Mucosa of descending colon (tissue), 3 donors: ENCODE measurements at regions not wholly inside any gene's neighbourhood (a gene's known extent, or its start where the extent isn't known, plus 50 kb on each side); places are given as distances from the start of the nearest gene placed in this dataset.

Experiments
- ATAC-seq: fragments of 200-7000 bp; cut with Tn5 transposase; one replicate; pipeline ENCODE4 v1.9.1; 2020; ENCODE audit warnings: mild to moderate bottlenecking, moderate library complexity
- DNase-seq, 3 donors: peaks; one replicate each; pipeline ENCODE4 v3.0.0-alpha.2; 2020
- H3K36me3 ChIP-seq: fragments of 200-600 bp; one replicate; pipeline ENCODE4 v1.8.0; 2021; ENCODE audit warnings: low read depth, mild to moderate bottlenecking
- H3K4me1 ChIP-seq: fragments of 200-600 bp; one replicate; pipeline ENCODE4 v1.8.0; 2021; ENCODE audit warnings: low read depth, mild to moderate bottlenecking
- H3K4me3 ChIP-seq: fragments of 200-600 bp; one replicate; pipeline ENCODE4 v1.8.0; 2021; ENCODE audit warnings: mild to moderate bottlenecking
- H3K9me3 ChIP-seq: fragments of 200-600 bp; one replicate; pipeline ENCODE4 v1.8.0; 2021; ENCODE audit warnings: mild to moderate bottlenecking
- intact Hi-C, 2 donors: fragments of 100-400 bp; cut with DNase I in 1 of 2; cut with micrococcal nuclease in 1 of 2; formaldehyde crosslinking; loops; one replicate each; pipeline versions ENCODE4 v1.11.0 to v1.11.1; 2022; cut with DNase I, micrococcal nuclease
- TF ChIP-seq, protein P1 (sequence below): fragments of 200-600 bp; IDR thresholded peaks from one replicate; pipeline ENCODE4 v1.8.0; 2022; ENCODE audit warnings: antibody characterized with exemption, mild to moderate bottlenecking
- donor health status: DM: no; HTN: no; CAD: no; lungs with moderate emphysema.
- donor health status: DM: no; HTN: no; CAD: no.
- donor health status: DM: no; HTN: yes; CAD: no.

DNA sequence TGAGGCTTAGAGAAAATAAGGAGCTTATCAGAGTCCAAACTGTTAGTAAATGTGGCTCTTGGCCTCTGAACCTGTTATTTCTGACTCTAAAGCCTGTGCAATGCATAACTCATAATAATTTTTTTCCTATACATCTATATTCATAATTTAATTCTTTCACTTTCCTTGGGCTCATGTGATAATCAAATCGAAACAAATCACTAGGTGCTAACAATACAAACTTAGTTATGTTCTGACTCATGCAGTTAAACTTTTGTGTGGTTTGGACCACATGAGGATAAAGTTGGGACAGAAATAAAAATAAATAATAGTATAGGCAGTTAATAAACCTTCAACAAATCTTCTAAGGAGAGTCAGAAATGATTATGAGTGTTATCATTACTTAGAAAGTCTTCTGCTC, 1629.0 kb downstream of the OLFM4 start:
- H3K4me3 ChIP-seq, result no peak overlapping the region
- no peak for ATAC-seq
- no peaks in the 10 kb centered on the region for H3K36me3 ChIP-seq
- TF ChIP-seq, protein P1, sequence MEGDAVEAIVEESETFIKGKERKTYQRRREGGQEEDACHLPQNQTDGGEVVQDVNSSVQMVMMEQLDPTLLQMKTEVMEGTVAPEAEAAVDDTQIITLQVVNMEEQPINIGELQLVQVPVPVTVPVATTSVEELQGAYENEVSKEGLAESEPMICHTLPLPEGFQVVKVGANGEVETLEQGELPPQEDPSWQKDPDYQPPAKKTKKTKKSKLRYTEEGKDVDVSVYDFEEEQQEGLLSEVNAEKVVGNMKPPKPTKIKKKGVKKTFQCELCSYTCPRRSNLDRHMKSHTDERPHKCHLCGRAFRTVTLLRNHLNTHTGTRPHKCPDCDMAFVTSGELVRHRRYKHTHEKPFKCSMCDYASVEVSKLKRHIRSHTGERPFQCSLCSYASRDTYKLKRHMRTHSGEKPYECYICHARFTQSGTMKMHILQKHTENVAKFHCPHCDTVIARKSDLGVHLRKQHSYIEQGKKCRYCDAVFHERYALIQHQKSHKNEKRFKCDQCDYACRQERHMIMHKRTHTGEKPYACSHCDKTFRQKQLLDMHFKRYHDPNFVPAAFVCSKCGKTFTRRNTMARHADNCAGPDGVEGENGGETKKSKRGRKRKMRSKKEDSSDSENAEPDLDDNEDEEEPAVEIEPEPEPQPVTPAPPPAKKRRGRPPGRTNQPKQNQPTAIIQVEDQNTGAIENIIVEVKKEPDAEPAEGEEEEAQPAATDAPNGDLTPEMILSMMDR, result no peak
- no peaks in the 10 kb centered on the region for H3K4me1 ChIP-seq
- intact Hi-C loops, result no loop called here
- peaks cover 42% of the 10 kb centered on the region for H3K9me3 ChIP-seq
- DNase-seq, result no peak

DNA sequence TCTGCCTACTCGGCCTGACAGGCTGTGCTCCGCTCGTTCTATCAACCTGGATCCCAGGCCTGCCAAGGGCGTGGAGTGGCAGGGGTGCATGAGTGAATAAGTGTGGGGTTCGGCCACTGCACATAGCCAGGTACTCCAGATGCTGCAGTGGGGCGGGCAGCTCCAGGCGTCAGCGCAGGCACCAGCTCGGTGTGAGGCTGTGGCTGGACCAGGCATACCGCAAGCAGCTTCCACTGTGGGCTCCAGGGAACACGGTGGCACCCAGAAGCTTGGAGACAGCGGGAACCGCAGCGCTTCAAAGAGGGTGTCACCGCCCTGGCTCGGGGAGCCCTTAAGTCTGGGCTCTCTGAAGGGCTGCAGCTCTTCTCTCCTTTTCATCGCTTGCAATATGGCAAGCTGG, 1630.2 kb downstream of the OLFM4 start:
- Histone ChIP-seq H3K4me1 (no peaks in the 10 kb centered on the region), H3K9me3 (peaks cover 35% of the 10 kb centered on the region), H3K4me3 (no peak overlapping the region), H3K36me3 (no peaks in the 10 kb centered on the region)
- intact Hi-C loops, result no loop called here
- ATAC-seq (no peak), DNase-seq (no peak)
- TF ChIP-seq, protein P1, result no peak

DNA sequence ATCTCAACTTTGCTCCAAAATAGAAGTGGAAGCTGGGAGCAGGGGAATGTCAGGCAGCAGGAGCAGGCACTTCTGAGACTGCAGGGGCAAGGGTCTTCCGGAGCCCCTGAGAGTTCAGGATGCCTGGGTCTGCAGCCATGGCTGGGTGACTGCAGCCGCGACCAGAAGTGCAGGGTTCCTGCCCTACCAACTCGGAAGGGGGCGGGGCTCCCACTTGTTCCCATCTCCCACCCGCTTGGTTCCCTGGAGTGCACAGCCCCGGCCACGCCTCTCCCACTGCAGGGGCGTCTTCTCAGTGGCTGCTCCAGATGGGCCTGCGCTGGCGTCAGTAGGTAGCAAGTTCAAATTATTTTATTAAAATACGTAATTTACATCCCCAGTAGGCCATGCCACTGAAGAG, 1631.7 kb downstream of the OLFM4 start:
- no peaks in the 10 kb centered on the region for H3K4me1 ChIP-seq
- H3K4me3 ChIP-seq, result no peak overlapping the region
- no peaks in the 10 kb centered on the region for H3K36me3 ChIP-seq
- intact Hi-C loops, result no loop called here
- TF ChIP-seq, protein P1, result no peak
- ATAC-seq (no peak), DNase-seq (no peak)
- peaks cover 25% of the 10 kb centered on the region for H3K9me3 ChIP-seq

DNA sequence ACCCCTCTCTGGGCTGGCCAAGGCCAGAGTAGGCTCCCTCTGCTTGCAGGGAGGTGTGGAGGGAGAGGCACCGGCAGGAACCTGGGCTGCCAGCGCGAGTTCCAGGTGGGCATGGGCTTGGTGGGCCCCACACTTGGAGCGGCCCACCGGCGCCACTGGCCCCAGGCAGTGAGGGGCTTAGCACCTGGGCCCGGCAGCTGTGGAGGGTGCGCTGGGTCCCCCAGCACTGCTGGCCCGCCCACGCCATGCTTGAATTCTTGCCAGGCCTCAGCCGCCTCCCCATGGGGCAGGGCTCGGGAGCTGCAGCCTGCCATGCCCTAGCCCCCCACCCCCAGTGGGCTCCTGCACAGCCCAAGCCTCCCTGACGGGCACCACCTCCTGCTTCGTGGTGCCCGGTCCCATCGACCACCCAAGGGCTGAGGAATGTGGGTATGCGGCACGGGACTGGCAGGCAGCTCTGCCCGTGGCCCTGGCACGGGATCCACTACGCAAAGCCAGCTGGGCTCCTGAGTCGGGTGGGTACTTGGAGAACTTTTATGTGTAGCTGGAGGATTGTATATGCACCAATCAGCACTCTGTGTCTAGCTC, 1648.0 kb downstream of the OLFM4 start:
- ATAC-seq, result no peak

DNA sequence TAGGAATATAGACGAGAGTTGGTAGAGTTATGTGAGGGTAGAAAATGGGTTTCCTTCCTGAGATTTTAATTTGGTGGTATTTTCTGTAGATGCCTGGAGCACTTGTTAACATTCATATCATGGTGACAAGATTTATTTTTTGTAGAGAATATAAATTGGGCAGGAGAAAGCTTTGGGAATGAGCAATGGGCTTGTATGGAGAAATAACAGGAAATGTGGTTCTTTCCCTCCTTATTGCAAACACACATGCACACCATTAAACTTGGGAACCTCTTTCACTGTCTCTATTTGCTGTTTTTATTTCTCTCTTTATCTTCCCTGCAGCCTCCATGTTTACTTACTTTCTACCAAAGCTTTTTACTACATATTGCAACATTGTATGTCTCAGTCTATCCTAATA, 1653.6 kb downstream of the OLFM4 start:
- ATAC-seq (no peak), DNase-seq (no peak)
- intact Hi-C loops, result no loop called here
- Histone ChIP-seq H3K9me3 (peaks cover 43% of the 10 kb centered on the region), H3K36me3 (no peaks in the 10 kb centered on the region), H3K4me3 (no peak overlapping the region), H3K4me1 (no peaks in the 10 kb centered on the region)
- TF ChIP-seq, protein P1, result no peak

More for the DNA sequence above, 1648.0 kb downstream of the OLFM4 start:
- Histone ChIP-seq H3K4me3 (no peak overlapping the region), H3K9me3 (peaks cover 29% of the 10 kb centered on the region), H3K36me3 (no peaks in the 10 kb centered on the region), H3K4me1 (no peaks in the 10 kb centered on the region)
- DNase-seq, result no peak
- intact Hi-C loops, result no loop called here
- TF ChIP-seq, protein P1, result no peak

DNA sequence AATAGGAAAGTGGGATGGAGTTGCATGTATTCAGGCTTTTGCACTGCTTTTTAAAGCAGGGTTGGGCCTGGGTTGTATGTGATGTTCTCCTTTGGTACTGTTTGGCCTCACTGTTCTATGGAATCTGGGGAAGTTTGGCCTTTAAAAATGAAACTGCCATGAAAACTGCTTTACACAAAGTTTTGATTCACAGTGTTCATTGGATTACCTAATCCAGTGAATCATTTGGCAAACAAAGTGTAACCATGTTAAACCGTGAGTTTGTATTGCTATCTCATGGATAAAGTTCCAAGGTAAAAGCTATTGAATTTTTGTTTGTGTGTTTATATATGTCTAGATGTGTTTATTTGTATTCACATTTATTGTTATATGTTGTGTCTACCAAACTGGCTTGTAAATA, 1658.6 kb downstream of the OLFM4 start:
- Histone ChIP-seq H3K9me3 (peaks cover 42% of the 10 kb centered on the region), H3K4me1 (no peaks in the 10 kb centered on the region), H3K4me3 (no peak overlapping the region), H3K36me3 (no peaks in the 10 kb centered on the region)
- TF ChIP-seq, protein P1, result no peak
- intact Hi-C loops, result no loop called here
- ATAC-seq (no peak), DNase-seq (no peak)
